ENCODE measurements at regions not wholly inside any gene's neighbourhood (a gene's known extent, or its start where the extent isn't known, plus 50 kb on each side); places are given as distances from the start of the nearest gene placed in this dataset.

- intact Hi-C loops (cut with micrococcal nuclease; ENCODE audit: unreplicated experiment), result no loop called here
- Histone ChIP-seq H2AFZ (ENCODE audit: control insufficient read depth, low read depth, low read length) (no peak overlapping the region), H3K9me3 (replicated peaks; ENCODE audit: control insufficient read depth, insufficient read depth, low read length) (peaks cover 2% of the 10 kb centered on the region; the same call in 1 of the 3 replicates), H3K9ac (ENCODE audit: control insufficient read depth, insufficient read depth, low read length) (no peak overlapping the region), H3K4me2 (ENCODE audit: control insufficient read depth, insufficient read depth) (no peak overlapping the region), H3K4me3 (no peak overlapping the region), H3K79me2 (ENCODE audit: control insufficient read depth, insufficient read depth, low read length) (no peaks in the 10 kb centered on the region), H4K20me1 (ENCODE audit: control insufficient read depth, insufficient read depth) (no peaks in the 10 kb centered on the region), H3K36me3 (ENCODE audit: control insufficient read depth in 2 of 2, insufficient read depth in 2 of 2, low read length in 1 of 2) (no peaks in the 10 kb centered on the region), H3K27ac (ENCODE audit: control insufficient read depth, insufficient read depth) (no peak overlapping the region), H3K4me1 (ENCODE audit: control insufficient read depth, insufficient read depth, low read length) (no peaks in the 10 kb centered on the region), H3K27me3 (replicated peaks in 1 of 2; ENCODE audit: control insufficient read depth in 2 of 2, insufficient read depth in 2 of 2, low read length in 1 of 2) (no peaks in the 10 kb centered on the region; a peak in 2 of 4 replicates)
- FAIRE-seq (no peak), DNase-seq (ENCODE audit: low read depth, low spot score) (no peak), ATAC-seq (no peak)
- ChIA-PET RAD21 (ENCODE audit: unreplicated experiment) (no interaction called here), CTCF (no interaction called here), POLR2A (no interaction called here), SMC1A (ENCODE audit: uncharacterized antibody, unreplicated experiment) (no interaction called here)
- in situ Hi-C loops (cut with MboI), result no loop called here
- BruUV-seq (replicated peaks), result no TSS peak
- 2% methylated on average over 12 of the region's 12 CpGs for WGBS (ENCODE audit: insufficient coverage, insufficient replicate concordance, low lambda C conversion rate, missing lambda C conversion rate)
- TF ChIP-seq FOXK2 (IDR thresholded peaks at IDR 0.05) (no peak), ZNF687 (IDR thresholded peaks at IDR 0.05) (no peak), FOXM1 (IDR thresholded peaks at IDR 0.05; ENCODE audit: low read depth, low read length) (no peak), RBBP5 (conservative IDR thresholded peaks at IDR 0.05) (no peak), ATF7 (IDR thresholded peaks at IDR 0.05; ENCODE audit: low read depth) (no peak), IRF5 (IDR thresholded peaks at IDR 0.05; ENCODE audit: borderline replicate concordance) (no peak), SREBF1 (IDR thresholded peaks at IDR 0.05; ENCODE audit: low read length) (no peak), PML (IDR thresholded peaks at IDR 0.05; ENCODE audit: low read length) (no peak), POLR2AphosphoS2 (IDR thresholded peaks at IDR 0.05; ENCODE audit: low read depth, low read length) (no peak), ELK1 (IDR thresholded peaks at IDR 0.05; ENCODE audit: low read depth, low read length) (no peak), HSF1 (IDR thresholded peaks at IDR 0.05; ENCODE audit: low read depth, low read length) (no peak), CREB1 (IDR thresholded peaks at IDR 0.05; ENCODE audit: low read depth) (no peak), E2F4 (IDR thresholded peaks at IDR 0.05; ENCODE audit: low read depth, low read length) (no peak)
Measured at GRCh38 chr1:29856340-29857114, 620.2 kb downstream of the PTPRU start.
